ENCODE measurements at regions not wholly inside any gene's neighbourhood (a gene's known extent, or its start where the extent isn't known, plus 50 kb on each side); places are given as distances from the start of the nearest gene placed in this dataset.

- TF ChIP-seq CTCF (IDR thresholded peaks at IDR 0.05) (no peak), POLR2AphosphoS5 (IDR thresholded peaks at IDR 0.05; ENCODE audit: low read depth, low read length) (no peak), TCF7L2 (IDR thresholded peaks at IDR 0.05; ENCODE audit: low read depth, low read length) (no peak), SIN3A (IDR thresholded peaks at IDR 0.05; ENCODE audit: borderline replicate concordance, insufficient read depth, low read depth, low read length) (no peak), REST (IDR thresholded peaks at IDR 0.05; ENCODE audit: insufficient read depth in 1 of 2, low read depth in 2 of 2, low read length in 1 of 2) (no peak)
Measured at GRCh38 chr6:21334651-21335050, 258.9 kb upstream of the SOX4 start.
